Thymus (tissue), 11 donors: ENCODE measurements at regions not wholly inside any gene's neighbourhood (a gene's known extent, or its start where the extent isn't known, plus 50 kb on each side); places are given as distances from the start of the nearest gene placed in this dataset.
"Not testable (repeated sequence)": the region's sequence is repeated elsewhere in the genome, so short reads cannot be mapped to it uniquely, and the experiment has no call there.

Experiments
- DNase-seq, 9 donors: peaks; one replicate each; pipeline ENCODE4 v3.0.0-alpha.2; 2013; ENCODE audit warnings: low spot score in 9 of 9, low read depth in 6 of 9, missing footprints in 1 of 9
- H3K27ac ChIP-seq, 2 donors: one replicate each; pipeline ENCODE4 v1.5.1; 2013; ENCODE audit warnings: control low read depth in 1 of 2, low read depth in 1 of 2, low read length in 1 of 2, mild to moderate bottlenecking in 1 of 2, moderate library complexity in 1 of 2
- H3K27me3 ChIP-seq, 2 donors: one replicate each; pipeline ENCODE4 v1.5.1; 2013; ENCODE audit warnings: low read length in 1 of 2; ENCODE audit not compliant: control insufficient read depth in 2 of 2, insufficient read depth in 1 of 2
- H3K36me3 ChIP-seq, 2 donors: one replicate each; pipeline ENCODE4 v1.5.1; 2013; ENCODE audit warnings: low read length in 1 of 2, mild to moderate bottlenecking in 1 of 2, moderate library complexity in 1 of 2; ENCODE audit not compliant: control insufficient read depth in 2 of 2, insufficient read depth in 2 of 2
- H3K4me1 ChIP-seq, 2 donors: one replicate each; pipeline ENCODE4 v1.5.1; 2013; ENCODE audit warnings: low read length in 2 of 2; ENCODE audit not compliant: control insufficient read depth in 2 of 2, insufficient read depth in 2 of 2
- H3K4me3 ChIP-seq, 2 donors: one replicate each; pipeline ENCODE4 v1.5.1; 2013; ENCODE audit warnings: low read length in 2 of 2, control low read depth in 1 of 2, mild to moderate bottlenecking in 1 of 2
- H3K9me3 ChIP-seq, 2 donors: one replicate each; pipeline ENCODE4 v1.5.1; 2013; ENCODE audit warnings: low read length in 1 of 2, mild to moderate bottlenecking in 1 of 2; ENCODE audit not compliant: control insufficient read depth in 2 of 2, insufficient read depth in 1 of 2
- WGBS: extraction: QIAGEN DNeasy Blood & Tissue Kit; methylation state at CpG from one replicate; pipeline ENCODE4 v1.1.7; 2013; 5-methylcytosine and 5-hydroxymethylcytosine counted together
- donor health status: healthy.

DNA sequence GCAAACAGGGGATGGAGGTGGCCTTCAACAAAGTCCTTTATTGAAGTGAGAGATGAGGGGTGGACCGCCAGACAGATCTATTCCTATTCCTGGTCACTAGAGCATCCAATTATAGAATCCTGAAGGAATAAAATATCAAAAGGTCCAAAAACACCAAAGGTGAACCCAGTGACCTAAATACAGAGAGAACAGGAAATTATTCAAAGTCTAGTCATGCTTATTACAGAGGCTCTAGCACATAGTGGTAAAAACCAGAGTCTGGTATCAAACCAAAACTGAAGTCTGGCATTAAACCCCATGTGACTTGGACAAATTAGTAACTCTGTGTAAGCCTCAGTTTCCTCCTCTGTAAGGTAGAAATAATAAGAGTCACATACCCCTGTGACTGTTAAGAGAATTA lies 100.5 kb upstream of the SNX2 start:
- H3K4me1 ChIP-seq, result no peaks in the 10 kb centered on the region
- H3K36me3 ChIP-seq, result no peaks in the 10 kb centered on the region
- no peaks in the 10 kb centered on the region for H3K27me3 ChIP-seq
- H3K9me3 ChIP-seq, result no peaks in the 10 kb centered on the region
- 97% methylated on average over 1 of the region's 1 CpG for WGBS
- DNase-seq, result no peak
- no peak overlapping the region for H3K4me3 ChIP-seq
- H3K27ac ChIP-seq, result no peak overlapping the region

DNA sequence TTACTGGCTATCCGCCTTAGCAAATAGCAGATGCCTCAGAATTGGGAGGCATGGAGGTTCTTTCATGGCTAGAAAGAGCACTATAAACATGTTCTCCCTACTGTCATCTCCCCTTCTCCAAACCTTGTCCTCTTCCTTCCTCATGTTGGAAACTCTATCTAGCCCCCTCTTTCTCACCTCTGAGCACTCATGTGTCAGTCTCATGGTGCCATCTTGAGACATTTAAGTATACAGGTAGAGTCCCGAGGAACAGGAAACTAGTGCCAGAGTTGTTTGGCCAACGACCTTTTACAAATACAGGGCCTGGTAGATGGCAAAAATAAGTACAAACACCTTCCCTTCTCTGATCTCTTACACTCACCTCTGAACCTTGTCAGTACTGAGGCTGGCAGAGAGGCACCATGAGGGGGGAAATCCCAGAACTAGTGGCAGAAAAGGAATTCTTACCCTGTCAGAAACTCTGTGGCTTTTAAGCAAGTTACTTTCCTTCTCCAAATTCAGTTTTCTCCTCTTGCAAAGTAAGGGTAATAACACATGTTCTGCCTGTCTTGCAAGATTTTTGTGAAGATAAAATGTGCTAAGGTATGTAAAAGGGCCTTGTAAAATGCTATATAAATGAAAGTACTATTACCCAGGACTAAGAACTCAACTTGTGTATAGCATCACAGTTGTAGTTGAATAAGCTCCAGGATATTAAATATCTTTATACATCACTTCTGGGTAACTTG lies 94.1 kb upstream of the SNX2 start:
- no peak overlapping the region for H3K4me3 ChIP-seq
- no peaks in the 10 kb centered on the region for H3K27me3 ChIP-seq
- no peaks in the 10 kb centered on the region for H3K9me3 ChIP-seq
- DNase-seq, result no peak
- H3K36me3 ChIP-seq, result no peaks in the 10 kb centered on the region
- no peak overlapping the region for H3K27ac ChIP-seq
- H3K4me1 ChIP-seq, result no peaks in the 10 kb centered on the region
- WGBS, result 88% methylated on average over 3 of the region's 3 CpGs

DNA sequence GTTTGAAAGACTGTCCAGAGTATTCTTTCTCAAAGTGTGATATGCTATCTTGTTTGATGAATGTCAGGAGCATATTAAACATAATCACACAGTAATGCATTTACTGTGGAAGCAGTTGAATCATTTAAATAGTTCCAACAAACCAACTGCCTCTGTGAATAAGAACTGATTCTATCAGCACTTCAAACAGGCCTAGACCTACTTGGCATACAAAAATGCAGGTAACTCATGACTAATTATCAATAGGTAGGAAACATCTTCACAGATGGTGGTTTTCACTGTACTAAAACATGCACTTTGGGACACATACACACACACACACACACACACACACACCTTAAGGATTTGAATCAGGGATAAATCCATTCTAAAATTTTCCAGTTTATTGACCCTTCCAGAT lies 91.2 kb upstream of the SNX2 start:
- H3K27ac ChIP-seq, result no peak overlapping the region
- no peak overlapping the region for H3K4me3 ChIP-seq
- H3K9me3 ChIP-seq, result no peaks in the 10 kb centered on the region
- H3K36me3 ChIP-seq, result no peaks in the 10 kb centered on the region
- no peaks in the 10 kb centered on the region for H3K27me3 ChIP-seq
- H3K4me1 ChIP-seq, result no peaks in the 10 kb centered on the region
- no peak for DNase-seq

DNA sequence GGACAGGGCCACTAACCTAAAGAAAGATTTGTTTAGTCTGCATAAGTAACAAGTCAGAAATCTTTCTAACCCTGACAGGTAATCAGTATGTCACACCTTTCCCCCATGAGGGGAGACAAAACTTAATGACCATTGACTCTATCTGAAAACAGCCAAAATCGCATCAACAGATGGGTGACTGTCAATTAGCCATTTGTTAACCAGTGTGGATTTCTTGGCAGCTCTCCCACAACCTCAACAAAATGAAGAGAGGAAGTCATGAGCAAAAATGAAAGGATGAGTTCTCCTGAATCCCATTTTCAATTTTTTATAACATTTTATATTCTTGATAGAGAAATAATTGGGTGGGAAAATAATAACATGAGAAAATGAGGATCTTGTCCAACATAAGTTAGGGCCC lies 84.6 kb upstream of the SNX2 start:
- Histone ChIP-seq H3K27ac (no peak overlapping the region), H3K4me3 (no peak overlapping the region), H3K36me3 (no peaks in the 10 kb centered on the region), H3K4me1 (no peaks in the 10 kb centered on the region), H3K9me3 (no peaks in the 10 kb centered on the region), H3K27me3 (no peaks in the 10 kb centered on the region)
- 75% methylated on average over 1 of the region's 1 CpG for WGBS
- no peak for DNase-seq

DNA sequence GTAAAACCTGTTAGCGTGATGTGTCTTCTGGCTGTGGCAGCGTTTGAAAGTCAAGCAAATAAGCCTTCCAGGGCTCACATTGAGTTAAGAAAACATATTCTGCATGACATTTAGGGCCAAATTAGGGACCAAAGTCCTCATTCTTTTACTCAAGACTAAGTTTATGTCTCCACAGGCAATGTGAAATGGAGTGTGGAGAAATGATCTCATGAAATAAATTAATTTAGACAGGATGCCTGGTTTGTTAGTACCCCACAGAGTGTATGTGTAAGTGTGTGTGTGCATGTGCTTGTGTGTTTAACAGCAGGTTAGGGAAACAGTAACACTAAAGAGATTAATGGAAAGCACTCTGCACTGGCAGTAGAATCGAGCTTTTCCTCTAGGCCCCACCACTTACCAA lies 82.9 kb upstream of the SNX2 start:
- no peak for DNase-seq
- no peak overlapping the region for H3K4me3 ChIP-seq
- WGBS, result 90% methylated on average over 3 of the region's 3 CpGs

DNA sequence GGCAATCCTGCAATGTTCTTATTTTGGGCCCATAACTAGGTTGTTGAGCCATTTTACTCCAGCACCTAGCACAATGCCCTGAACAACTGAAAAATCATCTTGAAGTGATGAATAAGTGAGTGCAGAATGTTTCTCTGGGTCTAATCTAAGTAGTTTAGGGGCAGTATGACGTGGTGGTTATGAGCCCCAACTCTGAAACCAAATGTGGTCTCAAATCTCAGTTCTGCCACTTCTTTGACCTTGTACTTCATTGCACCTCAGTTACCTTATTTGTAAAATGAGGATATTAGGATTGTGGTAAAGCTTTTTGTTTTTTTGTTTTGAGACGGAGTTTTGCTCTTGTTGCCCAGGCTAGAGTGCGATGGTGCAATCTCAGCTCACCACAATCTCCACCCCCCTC lies 80.9 kb upstream of the SNX2 start:
- Histone ChIP-seq H3K27me3 (no peaks in the 10 kb centered on the region), H3K4me3 (no peak overlapping the region), H3K36me3 (no peaks in the 10 kb centered on the region), H3K9me3 (no peaks in the 10 kb centered on the region), H3K4me1 (no peaks in the 10 kb centered on the region), H3K27ac (no peak overlapping the region)
- WGBS, result 90% methylated on average over 3 of the region's 3 CpGs
- no peak for DNase-seq

More for the DNA sequence above, 82.9 kb upstream of the SNX2 start:
- Histone ChIP-seq H3K4me1 (no peaks in the 10 kb centered on the region), H3K9me3 (no peaks in the 10 kb centered on the region), H3K27me3 (no peaks in the 10 kb centered on the region), H3K36me3 (no peaks in the 10 kb centered on the region), H3K27ac (no peak overlapping the region)

DNA sequence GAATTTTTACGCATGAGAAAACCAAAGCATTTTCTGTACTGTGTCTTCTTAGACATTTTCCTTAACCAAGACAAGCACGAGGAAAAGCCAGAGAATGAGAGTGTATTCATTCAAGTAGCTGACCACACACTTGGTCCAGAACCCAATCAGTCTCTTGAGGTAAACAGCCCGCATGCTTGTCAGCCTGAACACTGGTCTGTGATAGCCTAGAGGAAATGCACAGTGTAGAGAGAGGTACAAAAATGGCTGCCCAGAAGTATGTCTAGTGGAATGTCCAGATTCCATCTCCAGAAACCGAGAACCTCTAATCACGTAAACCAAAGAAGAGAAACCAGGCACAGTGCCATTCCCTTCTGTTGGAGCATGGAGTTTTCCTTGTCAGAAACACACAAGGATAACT lies 80.0 kb upstream of the SNX2 start:
- H3K9me3 ChIP-seq, result no peaks in the 10 kb centered on the region
- no peaks in the 10 kb centered on the region for H3K4me1 ChIP-seq
- no peak for DNase-seq
- no peaks in the 10 kb centered on the region for H3K36me3 ChIP-seq
- no peak overlapping the region for H3K27ac ChIP-seq
- no peaks in the 10 kb centered on the region for H3K27me3 ChIP-seq
- no peak overlapping the region for H3K4me3 ChIP-seq
- WGBS, result 93% methylated on average over 5 of the region's 5 CpGs

DNA sequence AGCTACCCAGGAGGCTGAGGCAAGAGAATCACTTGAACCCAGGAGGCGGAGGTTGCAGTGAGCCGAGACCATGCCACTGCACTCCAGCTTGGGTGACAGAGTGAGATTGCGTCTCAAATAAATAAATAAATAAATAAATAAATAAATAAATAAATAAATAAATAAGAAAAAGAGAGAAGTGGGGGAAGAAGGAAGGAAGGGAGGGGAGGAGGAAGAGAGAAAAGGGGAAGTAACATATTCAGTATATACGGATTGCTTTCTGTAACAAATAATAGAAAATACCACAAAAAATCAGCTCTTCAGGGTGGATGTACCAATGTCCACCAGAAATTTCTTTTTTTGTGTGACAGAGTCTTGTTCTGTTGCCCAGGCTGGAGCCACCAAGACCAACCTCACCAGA lies 78.1 kb upstream of the SNX2 start:
- not testable (repeated sequence) for DNase-seq, H3K27ac ChIP-seq, H3K9me3 ChIP-seq, H3K36me3 ChIP-seq, H3K4me3 ChIP-seq, H3K27me3 ChIP-seq, H3K4me1 ChIP-seq
- WGBS, result 65% methylated on average over 4 of the region's 4 CpGs

DNA sequence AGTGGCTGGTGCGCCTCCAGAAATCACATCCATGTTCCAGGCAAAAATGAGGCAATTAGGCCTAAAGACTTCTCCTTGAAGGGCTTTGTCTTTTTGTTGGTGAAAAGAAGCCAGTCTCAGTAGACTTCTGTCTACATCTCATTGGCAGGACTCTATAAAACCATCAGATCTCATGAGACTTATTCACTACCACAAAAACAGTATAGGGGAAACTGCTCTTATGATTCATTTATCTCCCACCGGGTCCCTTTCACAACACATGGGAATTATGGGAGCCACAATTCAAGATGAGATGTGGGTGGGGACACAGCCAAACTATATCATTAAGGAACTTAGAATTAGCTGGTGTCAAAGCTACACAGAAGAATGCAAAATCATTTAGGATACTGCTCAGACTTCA lies 77.7 kb upstream of the SNX2 start:
- H3K27ac ChIP-seq, result no peak overlapping the region
- H3K9me3 ChIP-seq, result no peaks in the 10 kb centered on the region
- WGBS, result 71% methylated on average over 2 of the region's 2 CpGs
- no peaks in the 10 kb centered on the region for H3K36me3 ChIP-seq
- no peak for DNase-seq
- H3K4me3 ChIP-seq, result no peak overlapping the region
- no peaks in the 10 kb centered on the region for H3K4me1 ChIP-seq
- no peaks in the 10 kb centered on the region for H3K27me3 ChIP-seq

DNA sequence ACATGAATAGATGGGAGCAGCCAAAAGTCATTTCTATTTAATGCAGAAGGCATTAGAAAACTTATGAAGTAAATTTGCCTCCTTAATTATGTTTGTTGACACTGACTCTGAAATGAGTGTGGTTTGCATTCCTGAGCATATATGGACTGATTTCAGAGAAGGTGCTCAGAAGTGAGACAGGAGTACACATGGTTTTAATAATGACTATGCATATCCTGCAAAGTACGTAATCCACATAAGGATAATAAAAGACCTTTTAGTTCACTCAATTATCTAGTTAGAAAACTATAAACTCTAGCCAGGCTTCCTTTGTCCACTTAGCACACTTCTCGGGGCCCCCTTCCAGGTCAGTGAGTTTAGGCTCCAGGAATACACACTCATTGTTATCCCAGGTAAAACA lies 75.7 kb upstream of the SNX2 start:
- 96% methylated on average over 2 of the region's 2 CpGs for WGBS
- Histone ChIP-seq H3K27me3 (no peaks in the 10 kb centered on the region), H3K4me1 (no peaks in the 10 kb centered on the region), H3K4me3 (no peak overlapping the region), H3K27ac (no peak overlapping the region), H3K9me3 (no peaks in the 10 kb centered on the region), H3K36me3 (no peaks in the 10 kb centered on the region)
- DNase-seq, result no peak
